GM12878 (cell line): ENCODE measurements at regions not wholly inside any gene's neighbourhood (a gene's known extent, or its start where the extent isn't known, plus 50 kb on each side); places are given as distances from the start of the nearest gene placed in this dataset.

Source experiments
- ATAC-seq: fragments of 200-7000 bp; cut with Tn5 transposase; 3 replicates; pipeline ENCODE4 v1.9.1; 2020; ENCODE audit warnings: mild to moderate bottlenecking, moderate library complexity
- BruUV-seq: library from RNA; stranded (reverse); fragments of 400-500 nt; replicated peaks from 2 replicates; lab custom pipeline; 2021; lab: Mats Ljungman, UMichigan
- CTCF ChIA-PET: fragments of 300-600 bp; sonication (Branson Sonifier 250); formaldehyde crosslinking; extraction: SDS; loops from one replicate; lab custom pipeline; 2021; ENCODE audit warnings: inconsistent platforms; lab: Yijun Ruan, JAX
- POLR2A ChIA-PET: fragments of 350-600 bp; formaldehyde crosslinking; extraction: SDS; loops from one replicate; lab custom pipeline; 2021; ENCODE audit warnings: inconsistent platforms; lab: Charles Lee
- RAD21 ChIA-PET: fragments of 300-600 bp; sonication (Branson Sonifier 250); formaldehyde crosslinking; loops from one replicate; lab custom pipeline; 2023; ENCODE audit warnings: antibody characterized with exemption; ENCODE audit not compliant: unreplicated experiment; lab: Charles Lee
- SMC1A ChIA-PET: fragments of 300-600 bp; sonication (Branson Sonifier 250); formaldehyde crosslinking; loops from one replicate; lab custom pipeline; 2023; ENCODE audit not compliant: unreplicated experiment, uncharacterized antibody; lab: Charles Lee
- DNase-seq: peaks from one replicate; pipeline ENCODE4 v3.0.0-alpha.2; 2011; ENCODE audit warnings: low read depth, low spot score
- FAIRE-seq: peaks from 3 replicates; lab custom pipeline; 2011; peaks lifted over from hg19 to GRCh38; lab: Jason Lieb, UNC
- H2AFZ ChIP-seq: 2 replicates; pipeline ENCODE4 v1.6.0; 2011; ENCODE audit warnings: low read depth, low read length, control low read depth; ENCODE audit not compliant: control insufficient read depth
- H3K27ac ChIP-seq: 2 replicates; pipeline ENCODE4 v1.5.1; 2011; ENCODE audit warnings: control low read depth; ENCODE audit not compliant: control insufficient read depth, insufficient read depth
- H3K27me3 ChIP-seq, 2 experiments: replicated peaks in 1 of 2; 2 replicates each; pipeline versions ENCODE4 v1.6.0 to v1.6.1; 2011; ENCODE audit warnings: low read length in 1 of 2; ENCODE audit not compliant: control insufficient read depth in 2 of 2, insufficient read depth in 2 of 2
- H3K36me3 ChIP-seq, 2 experiments: 2 replicates each; pipeline ENCODE4 v1.5.1; 2011; ENCODE audit warnings: low read length in 1 of 2; ENCODE audit not compliant: control insufficient read depth in 2 of 2, insufficient read depth in 2 of 2
- H3K4me1 ChIP-seq: 2 replicates; pipeline ENCODE4 v1.6.1; 2011; ENCODE audit warnings: mild to moderate bottlenecking, low read length, moderate library complexity, mixed read lengths; ENCODE audit not compliant: control insufficient read depth, insufficient read depth
- H3K4me2 ChIP-seq: 2 replicates; pipeline ENCODE4 v1.6.0; 2011; ENCODE audit warnings: control low read depth; ENCODE audit not compliant: control insufficient read depth, insufficient read depth
- H3K4me3 ChIP-seq: fragments of 200-600 bp; sonication (generic); 2 replicates; pipeline ENCODE4 v1.5.1; 2016
- H3K79me2 ChIP-seq: 2 replicates; pipeline ENCODE4 v1.6.0; 2011; ENCODE audit warnings: low read length; ENCODE audit not compliant: control insufficient read depth, insufficient read depth
- H3K9ac ChIP-seq: 2 replicates; pipeline ENCODE4 v1.8.0; 2011; ENCODE audit warnings: low read length, control low read depth, mixed read lengths; ENCODE audit not compliant: control insufficient read depth, insufficient read depth
- H3K9me3 ChIP-seq: replicated peaks from 3 replicates; pipeline ENCODE4 v1.5.1; 2011; ENCODE audit warnings: mild to moderate bottlenecking, low read length; ENCODE audit not compliant: control insufficient read depth, insufficient read depth
- H4K20me1 ChIP-seq: 2 replicates; pipeline ENCODE4 v1.6.0; 2011; ENCODE audit not compliant: control insufficient read depth, insufficient read depth
- BHLHE40 ChIP-seq, 2 experiments: fragments of 450-650 bp in 1 of 2; IDR thresholded peaks; 2 replicates each; pipeline ENCODE4 v1.6.1; 2011 to 2017; ENCODE audit warnings: low read depth in 2 of 2, borderline replicate concordance in 1 of 2, improper control_type of control experiment in 1 of 2, low read length in 1 of 2, mild to moderate bottlenecking in 1 of 2
- FOXM1 ChIP-seq: IDR thresholded peaks from 2 replicates; pipeline ENCODE4 v1.6.1; 2012; ENCODE audit warnings: low read depth, mild to moderate bottlenecking, inconsistent platforms, low read length, moderate library complexity
- MEF2B ChIP-seq: fragments of 450-650 bp; IDR thresholded peaks from 2 replicates; pipeline ENCODE4 v1.6.1; 2018; ENCODE audit warnings: mild to moderate bottlenecking, moderate library complexity; ENCODE audit not compliant: partially characterized antibody, poor library complexity, severe bottlenecking
- MTA3 ChIP-seq: IDR thresholded peaks from 2 replicates; pipeline ENCODE4 v1.6.1; 2012; ENCODE audit warnings: low read length, inconsistent platforms, borderline replicate concordance
- REST ChIP-seq: IDR thresholded peaks from 2 replicates; pipeline ENCODE4 v1.6.1; 2012; ENCODE audit warnings: mild to moderate bottlenecking, low read depth, low read length
- SMAD1 ChIP-seq: fragments of 450-650 bp; IDR thresholded peaks from 2 replicates; pipeline ENCODE4 v1.6.1; 2018; ENCODE audit warnings: mild to moderate bottlenecking, low read depth; ENCODE audit not compliant: partially characterized antibody
- ZNF217 ChIP-seq: fragments of 450-650 bp; IDR thresholded peaks from 2 replicates; pipeline ENCODE4 v1.6.1; 2017; ENCODE audit warnings: antibody characterized with exemption, mild to moderate bottlenecking
- ZNF384 ChIP-seq: IDR thresholded peaks from 2 replicates; pipeline ENCODE4 v1.6.1; 2012; ENCODE audit warnings: low read depth, mild to moderate bottlenecking, low read length, improper control_type of control experiment, borderline replicate concordance
- WGBS: methylation state at CpG from one replicate; pipeline ENCODE4 v1.1.6; 2016; ENCODE audit warnings: low lambda C conversion rate; ENCODE audit not compliant: insufficient replicate concordance, insufficient coverage; ENCODE audit errors: missing lambda C conversion rate; 5-methylcytosine and 5-hydroxymethylcytosine counted together
- in situ Hi-C: fragments of 300-500 bp; cut with MboI; formaldehyde crosslinking; loops from 9 replicates; pipeline ENCODE4 v1.14.3; 2018; ENCODE audit warnings: mixed read lengths
- intact Hi-C: fragments of 100-400 bp; cut with micrococcal nuclease; formaldehyde crosslinking; loops from one replicate; pipeline ENCODE4 v1.14.2; 2022; ENCODE audit not compliant: unreplicated experiment

GRCh38 chr5:106940986-106941385 lies 729.8 kb downstream of the EFNA5 start:
- in situ Hi-C loops: no loop called here
- no peak for FAIRE-seq
- RAD21 ChIA-PET: no interaction called here

GRCh38 chr5:106940301-106940846 lies 730.4 kb downstream of the EFNA5 start:
- ATAC-seq (peak; percentile 79), FAIRE-seq (no peak), DNase-seq (no peak)
- no peaks in the 10 kb centered on the region for H4K20me1 ChIP-seq
- H3K4me3 ChIP-seq: no peak overlapping the region
- no peaks in the 10 kb centered on the region for H3K79me2 ChIP-seq
- H2AFZ ChIP-seq: no peak overlapping the region
- RAD21 ChIA-PET: no interaction called here
- 38% methylated on average over 8 of the region's 8 CpGs for WGBS
- H3K27ac ChIP-seq: no peak overlapping the region
- in situ Hi-C loops (no loop called here), intact Hi-C loops (no loop called here)
- no peaks in the 10 kb centered on the region for H3K9me3 ChIP-seq
- no peaks in the 10 kb centered on the region for H3K36me3 ChIP-seq
- no peaks in the 10 kb centered on the region for H3K4me1 ChIP-seq
- H3K4me2 ChIP-seq: no peak overlapping the region
- no peak overlapping the region for H3K9ac ChIP-seq
- CTCF ChIA-PET: no interaction called here
- POLR2A ChIA-PET: no interaction called here
- BruUV-seq: no TSS peak
- TF ChIP-seq MEF2B: no peak
- TF ChIP-seq REST: peak; percentile 69
- H3K27me3 ChIP-seq: no peaks in the 10 kb centered on the region
- SMC1A ChIA-PET: no interaction called here

More at GRCh38 chr5:106940986-106941385, 729.8 kb downstream of the EFNA5 start:
- Histone ChIP-seq H3K4me1 (no peaks in the 10 kb centered on the region), H3K79me2 (no peaks in the 10 kb centered on the region)
- no peak for TF ChIP-seq SMAD1
- no peak for TF ChIP-seq BHLHE40 (IDR thresholded peaks at IDR 0.05; ENCODE audit: borderline replicate concordance in 1 of 2, low read depth in 2 of 2, low read length in 1 of 2)
- TF ChIP-seq MTA3: no peak
- TF ChIP-seq FOXM1: no peak
- TF ChIP-seq ZNF217: no peak
- no peak for TF ChIP-seq ZNF384
- TF ChIP-seq, all 136 proteins: peak for 0
- H2AFZ ChIP-seq: no peak overlapping the region
- H3K27me3 ChIP-seq: no peaks in the 10 kb centered on the region
- SMC1A ChIA-PET: no interaction called here
- 51% methylated on average over 3 of the region's 3 CpGs for WGBS
- no peaks in the 10 kb centered on the region for H4K20me1 ChIP-seq
- DNase-seq (no peak), ATAC-seq (no peak)
- no TSS peak for BruUV-seq
- H3K27ac ChIP-seq: no peak overlapping the region
- no peak overlapping the region for H3K4me2 ChIP-seq
- intact Hi-C loops: no loop called here
- CTCF ChIA-PET: no interaction called here
- H3K9ac ChIP-seq: no peak overlapping the region
- no peaks in the 10 kb centered on the region for H3K9me3 ChIP-seq
- no peaks in the 10 kb centered on the region for H3K36me3 ChIP-seq
- no peak overlapping the region for H3K4me3 ChIP-seq
- POLR2A ChIA-PET: no interaction called here
